ENCODE measurements at regions not wholly inside any gene's neighbourhood (a gene's known extent, or its start where the extent isn't known, plus 50 kb on each side); places are given as distances from the start of the nearest gene placed in this dataset.
"Not testable (repeated sequence)": the region's sequence is repeated elsewhere in the genome, so short reads cannot be mapped to it uniquely, and the experiment has no call there.

- DNase-seq: no peak
Measured at GRCh38 chr12:104906695-104907094, 51.4 kb downstream of the SLC41A2 start.

- not testable (repeated sequence) for DNase-seq
Measured at GRCh38 chr12:104905446-104905845, 52.6 kb downstream of the SLC41A2 start.

GRCh38 chr12:104903648-104904423 is 54.3 kb downstream of the SLC41A2 start:
- no peak for DNase-seq

- DNase-seq: no peak
Measured at GRCh38 chr12:104902125-104902524, 56.0 kb downstream of the SLC41A2 start.

- no peak for DNase-seq
Measured at GRCh38 chr12:104896710-104897109, 61.4 kb downstream of the SLC41A2 start.

GRCh38 chr12:104896146-104896545 is 61.9 kb downstream of the SLC41A2 start:
- no peak for DNase-seq

GRCh38 chr12:104895415-104895814 is 62.7 kb downstream of the SLC41A2 start:
- DNase-seq: no peak

- DNase-seq: peak; percentile 69 to 91 (median 79)
Measured at GRCh38 chr12:104890476-104891096, 67.5 kb downstream of the SLC41A2 start.

GRCh38 chr12:104889735-104890134 is 68.4 kb downstream of the SLC41A2 start:
- DNase-seq: no peak

GRCh38 chr12:104888892-104889291 is 69.2 kb downstream of the SLC41A2 start:
- DNase-seq: no peak

GRCh38 chr12:104888481-104888880 is 69.6 kb downstream of the SLC41A2 start:
- DNase-seq: peak; percentile 68 to 94 (median 79)

GRCh38 chr12:104887452-104887851 is 70.6 kb downstream of the SLC41A2 start:
- DNase-seq: peak in 2 of 3 donors; percentile 47 to 55

GRCh38 chr12:104886418-104887401 is 71.4 kb downstream of the SLC41A2 start:
- no peak for DNase-seq

- DNase-seq: not testable (repeated sequence)
Measured at GRCh38 chr12:104878858-104879257, 79.2 kb downstream of the SLC41A2 start.

GRCh38 chr12:104877103-104877705 is 80.9 kb downstream of the SLC41A2 start:
- peak in 2 of 3 donors; percentile 42 to 58 for DNase-seq

- peak; percentile 38 to 70 (median 61) for DNase-seq
Measured at GRCh38 chr12:104873374-104873773, 84.7 kb downstream of the SLC41A2 start.

GRCh38 chr12:104870797-104871196 is 87.3 kb downstream of the SLC41A2 start:
- no peak for DNase-seq

GRCh38 chr12:104866291-104866690 is 91.8 kb downstream of the SLC41A2 start:
- no peak for DNase-seq

- DNase-seq: peak in 2 of 3 donors; percentile 27 to 33
Measured at GRCh38 chr12:104865080-104865479, 93.0 kb downstream of the SLC41A2 start.

- peak in 2 of 3 donors; percentile 29 to 46 for DNase-seq
Measured at GRCh38 chr12:104864668-104865067, 93.4 kb downstream of the SLC41A2 start.

- no peak for DNase-seq
Measured at GRCh38 chr12:104863296-104863948, 94.7 kb downstream of the SLC41A2 start.

Measured in suppressor macrophage treated with lipopolysaccharide for 1 hour (primary cell).